GM19463 (cell line): ENCODE measurements at regions not wholly inside any gene's neighbourhood (a gene's known extent, or its start where the extent isn't known, plus 50 kb on each side); places are given as distances from the start of the nearest gene placed in this dataset.

Experiments
- ATAC-seq: cut with Tn5 transposase; IDR thresholded peaks from one replicate; pipeline ENCODE4 v1.9.1; 2021; ENCODE audit warnings: mild to moderate bottlenecking, moderate library complexity; ENCODE audit not compliant: unreplicated experiment

DNA sequence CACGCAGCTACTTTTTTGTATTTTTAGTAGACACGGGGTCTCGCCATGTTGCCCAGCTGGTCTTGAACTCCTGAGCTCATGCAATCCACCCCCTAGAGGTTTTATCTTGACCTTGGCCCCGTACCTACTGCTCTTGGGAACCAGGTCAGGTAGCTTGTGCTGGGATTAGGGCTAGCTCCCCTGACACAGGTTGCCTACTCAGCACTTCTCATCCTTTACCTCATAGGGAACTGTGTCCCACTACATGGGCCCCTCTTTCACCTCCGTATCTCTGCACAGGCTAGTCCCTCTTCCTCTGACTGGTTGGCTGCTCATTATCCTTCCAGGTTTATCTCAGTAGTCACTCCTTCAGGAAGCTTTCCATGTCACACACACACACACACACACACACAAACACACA is 58.0 kb upstream of the ITPRID1 start:
- no peak for ATAC-seq

DNA sequence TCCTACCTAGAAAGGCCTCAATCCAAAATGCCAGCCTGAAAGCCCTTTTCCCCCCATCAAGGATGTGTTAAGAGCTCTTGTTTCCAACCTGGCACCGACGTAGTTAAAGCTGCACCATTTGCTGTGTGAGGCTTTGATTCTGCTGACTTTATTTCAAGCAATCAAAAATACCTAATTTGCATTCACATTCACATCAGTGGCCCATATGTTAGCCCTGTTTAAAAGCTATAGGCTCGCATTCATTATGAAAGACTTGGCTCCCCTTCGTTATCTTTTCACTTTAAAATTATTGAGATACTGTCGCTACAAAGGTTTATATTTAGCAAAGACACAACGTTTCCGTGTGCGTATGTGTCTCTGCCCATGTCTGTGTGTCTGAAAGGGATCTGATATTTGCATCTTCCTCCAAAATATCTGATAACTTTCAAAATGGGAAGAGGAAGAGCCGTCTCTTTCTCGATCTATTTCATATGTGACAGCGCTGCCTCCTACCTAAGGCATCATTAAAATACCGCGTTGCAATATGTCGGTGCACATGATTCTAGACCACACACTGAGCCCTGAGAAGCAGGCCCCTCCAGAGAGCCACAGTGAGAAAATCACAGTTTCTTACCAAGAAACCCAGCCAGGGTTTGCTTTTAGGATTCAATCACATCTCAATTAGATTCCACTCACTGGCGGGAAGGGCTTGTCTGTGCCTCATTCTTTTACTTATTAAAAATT is 57.1 kb upstream of the ITPRID1 start:
- ATAC-seq: no peak

DNA sequence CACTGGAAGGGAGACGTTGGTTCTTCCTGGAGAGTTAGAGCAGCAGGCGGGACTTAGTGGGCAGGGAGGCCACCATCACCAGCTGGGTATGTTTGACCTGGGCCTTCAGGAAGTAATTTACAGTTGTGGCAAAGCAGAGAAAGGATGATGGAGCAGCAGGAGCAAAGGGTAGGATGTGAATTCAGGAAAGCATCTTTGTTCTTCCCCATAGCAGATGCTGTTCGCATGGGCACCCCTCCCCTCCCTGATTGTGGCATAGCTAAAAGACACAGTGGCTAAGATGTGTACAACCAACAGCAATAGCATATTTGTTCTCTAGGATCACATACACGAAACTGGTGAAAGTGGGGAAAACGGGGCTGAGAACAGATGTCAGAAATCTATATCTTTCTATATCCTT is 56.3 kb upstream of the ITPRID1 start:
- ATAC-seq: no peak

DNA sequence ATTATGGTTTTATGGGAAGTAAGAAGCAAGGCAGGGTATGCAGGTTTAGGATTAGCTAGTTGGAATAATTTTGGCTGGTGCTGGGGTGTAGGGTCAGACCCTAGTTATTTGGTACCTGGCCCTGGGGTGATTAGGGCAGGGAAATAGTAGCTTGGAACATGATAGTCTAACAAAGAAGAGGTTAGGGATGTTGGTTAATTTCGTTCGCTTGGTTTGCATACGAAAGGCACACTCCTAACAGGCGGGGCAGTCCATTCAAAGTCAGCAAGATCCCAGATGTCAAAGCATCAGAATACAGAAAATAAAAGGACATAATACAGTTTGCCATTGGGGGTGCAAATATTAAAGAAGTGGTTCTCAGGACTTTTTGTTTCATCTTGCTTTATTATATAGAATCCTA is 55.7 kb upstream of the ITPRID1 start:
- no peak for ATAC-seq

DNA sequence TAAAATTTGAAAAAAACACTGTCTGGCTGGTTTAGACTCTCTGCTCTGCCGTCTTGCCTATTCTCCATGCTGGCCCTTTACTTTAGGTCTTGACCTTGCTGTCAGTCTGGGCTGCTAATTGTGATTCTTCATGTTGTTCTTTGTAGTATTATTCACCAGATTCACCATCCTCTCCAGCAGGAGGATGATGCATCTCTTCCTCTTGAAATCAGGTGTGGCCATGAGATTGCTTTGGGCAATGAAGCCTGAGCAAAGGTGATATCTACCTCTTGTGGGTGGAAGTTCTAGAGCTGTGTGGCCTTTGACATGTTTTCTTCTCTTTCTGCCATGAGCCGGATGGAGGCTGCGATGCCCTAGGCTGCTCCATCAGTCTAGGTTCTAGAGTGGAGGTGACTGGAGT is 51.3 kb upstream of the ITPRID1 start:
- no peak for ATAC-seq
